SK-N-MC (cell line): ENCODE measurements at regions not wholly inside any gene's neighbourhood (a gene's known extent, or its start where the extent isn't known, plus 50 kb on each side); places are given as distances from the start of the nearest gene placed in this dataset.
"Not testable (repeated sequence)": the region's sequence is repeated elsewhere in the genome, so short reads cannot be mapped to it uniquely, and the experiment has no call there.

Source experiments
- EZH2 ChIP-seq: fragments of 200-600 bp; sonication (generic); IDR thresholded peaks from one replicate; pipeline ENCODE4 v1.6.1; 2017; ENCODE audit warnings: antibody characterized with exemption
- FOXP2 ChIP-seq: optimal IDR thresholded peaks from 2 replicates; pipeline ENCODE3; 2011; ENCODE audit warnings: mild to moderate bottlenecking, moderate library complexity; ENCODE audit not compliant: insufficient read depth; ENCODE audit errors: extremely low read length, control extremely low read depth
- POLR2AphosphoS5 ChIP-seq: IDR thresholded peaks from 2 replicates; pipeline ENCODE4 v1.6.1; 2012; ENCODE audit warnings: mild to moderate bottlenecking, low read depth, low read length, borderline replicate concordance

- TF ChIP-seq POLR2AphosphoS5, EZH2, FOXP2: not testable (repeated sequence)
These were observed 158.8 kb downstream of the KBTBD2 start for GRCh38 chr7:32732767-32733166.
